Trophoblast cell (in vitro differentiated cells and primary cell): ENCODE measurements at regions not wholly inside any gene's neighbourhood (a gene's known extent, or its start where the extent isn't known, plus 50 kb on each side); places are given as distances from the start of the nearest gene placed in this dataset.
"Not testable (repeated sequence)": the region's sequence is repeated elsewhere in the genome, so short reads cannot be mapped to it uniquely, and the experiment has no call there.

Experiments used
- DNase-seq, 2 donors: peaks; one replicate each; pipeline ENCODE4 v3.0.0-alpha.2; 2016
- H2AFZ ChIP-seq: 2 replicates; pipeline ENCODE4 v1.6.1; 2013; ENCODE audit warnings: low read length, moderate library complexity, mild to moderate bottlenecking; ENCODE audit not compliant: insufficient read depth, poor library complexity
- H2AK5ac ChIP-seq: 2 replicates; pipeline ENCODE4 v1.6.1; 2013; ENCODE audit warnings: mild to moderate bottlenecking, low read length
- H2BK120ac ChIP-seq: 2 replicates; pipeline ENCODE4 v1.6.1; 2013; ENCODE audit warnings: low read length, mild to moderate bottlenecking, moderate library complexity; ENCODE audit not compliant: insufficient read depth, poor library complexity
- H2BK12ac ChIP-seq: 2 replicates; pipeline ENCODE4 v1.6.1; 2013; ENCODE audit warnings: mild to moderate bottlenecking, low read length, moderate library complexity
- H2BK5ac ChIP-seq: 2 replicates; pipeline ENCODE4 v1.6.1; 2013; ENCODE audit warnings: low read length, low read depth, moderate library complexity, mild to moderate bottlenecking; ENCODE audit not compliant: poor library complexity
- H3K14ac ChIP-seq: 2 replicates; pipeline ENCODE4 v1.6.1; 2013; ENCODE audit warnings: mild to moderate bottlenecking, low read length
- H3K18ac ChIP-seq: 2 replicates; pipeline ENCODE4 v1.6.1; 2013; ENCODE audit warnings: mild to moderate bottlenecking, low read length
- H3K23ac ChIP-seq: 2 replicates; pipeline ENCODE4 v1.6.1; 2013; ENCODE audit warnings: low read length
- H3K27ac ChIP-seq: 2 replicates; pipeline ENCODE4 v1.5.1; 2013; ENCODE audit warnings: low read depth, mild to moderate bottlenecking, inconsistent platforms, low read length, moderate library complexity
- H3K27me3 ChIP-seq: 2 replicates; pipeline ENCODE4 v1.6.1; 2013; ENCODE audit warnings: inconsistent platforms, mild to moderate bottlenecking, low read length, moderate library complexity; ENCODE audit not compliant: insufficient read depth
- H3K36me3 ChIP-seq, 2 experiments: 1 replicate in 1 of 2; 2 replicates in 1 of 2; pipeline ENCODE4 v1.6.1; 2013; ENCODE audit warnings: low read length in 2 of 2, mild to moderate bottlenecking in 2 of 2, moderate library complexity in 1 of 2; ENCODE audit not compliant: insufficient read depth in 2 of 2, control insufficient read depth in 1 of 2
- H3K4ac ChIP-seq: 2 replicates; pipeline ENCODE4 v1.6.1; 2013; ENCODE audit warnings: low read depth, mild to moderate bottlenecking, low read length, moderate library complexity
- H3K4me1 ChIP-seq, 2 experiments: 1 replicate in 1 of 2; 2 replicates in 1 of 2; pipeline ENCODE4 v1.6.1; 2013; ENCODE audit warnings: low read length in 2 of 2, mild to moderate bottlenecking in 2 of 2, moderate library complexity in 1 of 2; ENCODE audit not compliant: insufficient read depth in 2 of 2, control insufficient read depth in 1 of 2
- H3K4me2 ChIP-seq: 2 replicates; pipeline ENCODE4 v1.6.1; 2013; ENCODE audit warnings: inconsistent platforms, mild to moderate bottlenecking, low read length, moderate library complexity
- H3K4me3 ChIP-seq: 2 replicates; pipeline ENCODE4 v1.5.1; 2013; ENCODE audit warnings: mild to moderate bottlenecking, low read depth, low read length, inconsistent platforms
- H3K79me1 ChIP-seq: one replicate; pipeline ENCODE4 v1.6.1; 2013; ENCODE audit warnings: low read length
- H3K79me2 ChIP-seq: 2 replicates; pipeline ENCODE4 v1.6.1; 2013; ENCODE audit warnings: low read length, mild to moderate bottlenecking; ENCODE audit not compliant: control insufficient read depth, insufficient read depth, poor library complexity
- H3K9ac ChIP-seq: 2 replicates; pipeline ENCODE4 v1.6.1; 2013; ENCODE audit warnings: mild to moderate bottlenecking, low read length
- H3K9me3 ChIP-seq: 2 replicates; pipeline ENCODE4 v1.6.1; 2013; ENCODE audit warnings: low read depth, mild to moderate bottlenecking, control low read depth, inconsistent platforms, low read length; ENCODE audit not compliant: insufficient read depth
- H4K12ac ChIP-seq: 2 replicates; pipeline ENCODE4 v1.6.1; 2013; ENCODE audit warnings: low read depth, mild to moderate bottlenecking, low read length, moderate library complexity
- H4K8ac ChIP-seq: 2 replicates; pipeline ENCODE4 v1.6.1; 2013; ENCODE audit warnings: low read depth, mild to moderate bottlenecking, low read length, moderate library complexity
- H4K91ac ChIP-seq: one replicate; pipeline ENCODE4 v1.6.1; 2013; ENCODE audit warnings: low read depth, mild to moderate bottlenecking, low read length, moderate library complexity
- WGBS: extraction: QIAGEN DNeasy Blood & Tissue Kit; methylation state at CpG from one replicate; pipeline ENCODE4 v1.1.7; 2013; ENCODE audit warnings: missing lambda C conversion rate; ENCODE audit not compliant: insufficient read length, insufficient coverage; ENCODE audit errors: extremely low coverage; 5-methylcytosine and 5-hydroxymethylcytosine counted together

- not testable (repeated sequence) for H3K27me3 ChIP-seq, H2AFZ ChIP-seq, H3K4ac ChIP-seq, H4K8ac ChIP-seq, H3K27ac ChIP-seq, H3K79me1 ChIP-seq, DNase-seq, H4K91ac ChIP-seq, H3K4me2 ChIP-seq, H3K79me2 ChIP-seq, H2BK120ac ChIP-seq, H3K9ac ChIP-seq, H2BK5ac ChIP-seq, H3K23ac ChIP-seq, H2AK5ac ChIP-seq, H2BK12ac ChIP-seq, H3K18ac ChIP-seq, H3K4me3 ChIP-seq, H3K14ac ChIP-seq, H4K12ac ChIP-seq, H3K36me3 ChIP-seq, H3K4me1 ChIP-seq, H3K9me3 ChIP-seq
- WGBS = no CpG with 5 or more reads among the region's 2 CpGs
Measured at GRCh38 chr14:52144099-52144498, 75.2 kb upstream of the NID2 start.

GRCh38 chr14:52142504-52142903 is 73.6 kb upstream of the NID2 start:
- Histone ChIP-seq H4K91ac (no peak overlapping the region), H3K14ac (no peak overlapping the region), H2AFZ (no peak overlapping the region), H3K9me3 (no peaks in the 10 kb centered on the region), H3K23ac (no peak overlapping the region), H3K4me1 (no peaks in the 10 kb centered on the region), H3K36me3 (no peaks in the 10 kb centered on the region), H3K4me2 (no peak overlapping the region), H3K27ac (no peak overlapping the region), H2BK12ac (no peak overlapping the region), H3K18ac (no peak overlapping the region), H3K79me1 (no peaks in the 10 kb centered on the region), H2BK5ac (no peak overlapping the region), H3K79me2 (no peaks in the 10 kb centered on the region), H2BK120ac (no peak overlapping the region), H4K12ac (no peak overlapping the region), H4K8ac (no peak overlapping the region), H3K4ac (no peak overlapping the region), H3K9ac (no peak overlapping the region), H2AK5ac (no peak overlapping the region), H3K4me3 (no peak overlapping the region), H3K27me3 (no peaks in the 10 kb centered on the region)
- DNase-seq = no peak

- Histone ChIP-seq H3K4me2 (no peak overlapping the region), H3K27me3 (no peaks in the 10 kb centered on the region), H3K79me2 (no peaks in the 10 kb centered on the region), H3K23ac (no peak overlapping the region), H3K36me3 (no peaks in the 10 kb centered on the region), H3K4me3 (no peak overlapping the region), H2BK5ac (no peak overlapping the region), H2AFZ (no peak overlapping the region), H2BK12ac (no peak overlapping the region), H4K91ac (no peak overlapping the region), H4K12ac (no peak overlapping the region), H3K4ac (no peak overlapping the region), H3K27ac (no peak overlapping the region), H3K9ac (no peak overlapping the region), H2BK120ac (no peak overlapping the region), H2AK5ac (no peak overlapping the region), H3K4me1 (no peaks in the 10 kb centered on the region), H4K8ac (no peak overlapping the region), H3K9me3 (peaks cover 2% of the 10 kb centered on the region), H3K18ac (no peak overlapping the region), H3K14ac (no peak overlapping the region), H3K79me1 (no peaks in the 10 kb centered on the region)
- peak; percentile 67 to 87 for DNase-seq
- no CpG with 5 or more reads among the region's 13 CpGs for WGBS
Measured at GRCh38 chr14:52131640-52132320, 62.9 kb upstream of the NID2 start.

GRCh38 chr14:52129721-52130120 is 60.9 kb upstream of the NID2 start:
- Histone ChIP-seq H3K9me3 (no peaks in the 10 kb centered on the region), H3K23ac (no peak overlapping the region), H3K4me3 (no peak overlapping the region), H4K91ac (no peak overlapping the region), H3K9ac (no peak overlapping the region), H3K27ac (no peak overlapping the region), H2AFZ (no peak overlapping the region), H2BK12ac (no peak overlapping the region), H3K36me3 (no peaks in the 10 kb centered on the region), H2BK120ac (no peak overlapping the region), H2AK5ac (no peak overlapping the region), H3K18ac (no peak overlapping the region), H3K4ac (no peak overlapping the region), H3K4me1 (peaks cover 0 to 3% of the 10 kb centered on the region in 2 experiments), H4K8ac (no peak overlapping the region), H2BK5ac (no peak overlapping the region), H3K4me2 (no peak overlapping the region), H3K79me2 (no peaks in the 10 kb centered on the region), H3K14ac (no peak overlapping the region), H4K12ac (no peak overlapping the region), H3K27me3 (no peaks in the 10 kb centered on the region), H3K79me1 (no peaks in the 10 kb centered on the region)
- WGBS = no CpG with 5 or more reads among the region's 3 CpGs
- no peak for DNase-seq
